Panc1 (cell line): ENCODE measurements at regions not wholly inside any gene's neighbourhood (a gene's known extent, or its start where the extent isn't known, plus 50 kb on each side); places are given as distances from the start of the nearest gene placed in this dataset.
"Not testable (repeated sequence)": the region's sequence is repeated elsewhere in the genome, so short reads cannot be mapped to it uniquely, and the experiment has no call there.

Experiments
- ATAC-seq: fragments of 200-7000 bp; cut with Tn5 transposase; 2 replicates; pipeline ENCODE4 v1.9.1; 2020; ENCODE audit warnings: mild to moderate bottlenecking, moderate library complexity
- BruUV-seq: library from RNA; stranded (reverse); fragments of 400-500 nt; replicated peaks from 2 replicates; lab custom pipeline; 2021; lab: Mats Ljungman, UMichigan
- CTCF ChIA-PET: fragments of 300-600 bp; sonication (Branson Sonifier 250); formaldehyde crosslinking; loops from one replicate; lab custom pipeline; 2022; ENCODE audit warnings: antibody characterized with exemption; lab: Charles Lee
- POLR2A ChIA-PET: fragments of 300-600 bp; sonication (Branson Sonifier 250); formaldehyde crosslinking; loops from one replicate; lab custom pipeline; 2022; ENCODE audit warnings: antibody characterized with exemption; lab: Charles Lee
- DNase-seq: peaks from one replicate; pipeline ENCODE4 v3.0.0-alpha.2; 2010; ENCODE audit warnings: low read depth, low spot score
- H3K27ac ChIP-seq: 2 replicates; pipeline ENCODE4 v1.5.1; 2011; ENCODE audit warnings: mild to moderate bottlenecking, low read length, inconsistent platforms
- H3K27me3 ChIP-seq: fragments of 200-500 bp; sonication (Bioruptor generic); 2 replicates; pipeline ENCODE4 v1.6.0; 2014; ENCODE audit warnings: low read length, inconsistent platforms; ENCODE audit not compliant: control insufficient read depth, insufficient read depth
- H3K36me3 ChIP-seq: fragments of 200-500 bp; sonication (Bioruptor generic); 2 replicates; pipeline ENCODE4 v1.5.1; 2014; ENCODE audit warnings: inconsistent platforms, mild to moderate bottlenecking, low read length, moderate library complexity; ENCODE audit not compliant: control insufficient read depth, insufficient read depth
- H3K4me1 ChIP-seq: 2 replicates; pipeline ENCODE4 v1.5.1; 2011; ENCODE audit warnings: inconsistent platforms, mild to moderate bottlenecking, low read length, moderate library complexity; ENCODE audit not compliant: control insufficient read depth, insufficient read depth
- H3K4me3 ChIP-seq, 2 experiments: 2 replicates each; pipeline ENCODE4 v1.5.1; 2011 to 2012; ENCODE audit warnings: low read depth in 2 of 2, low read length in 2 of 2, mild to moderate bottlenecking in 2 of 2, inconsistent platforms in 1 of 2, moderate library complexity in 1 of 2
- H3K9me3 ChIP-seq: fragments of 200-500 bp; sonication (Bioruptor generic); 2 replicates; pipeline ENCODE4 v1.5.1; 2014; ENCODE audit warnings: low read depth, mild to moderate bottlenecking, inconsistent platforms, low read length, moderate library complexity; ENCODE audit not compliant: control insufficient read depth, insufficient read depth
- CTCF ChIP-seq: fragments of 450-650 bp; IDR thresholded peaks from 2 replicates; pipeline ENCODE4 v1.5.1; 2017; ENCODE audit warnings: mild to moderate bottlenecking
- POLR2AphosphoS5 ChIP-seq: IDR thresholded peaks from 2 replicates; pipeline ENCODE4 v1.6.1; 2012; ENCODE audit warnings: mild to moderate bottlenecking, low read depth, low read length, moderate library complexity
- REST ChIP-seq, 2 experiments: IDR thresholded peaks; 2 replicates each; pipeline ENCODE4 v1.6.1; 2011 to 2012; ENCODE audit warnings: low read depth in 2 of 2, control low read depth in 1 of 2, low read length in 1 of 2, mild to moderate bottlenecking in 1 of 2, moderate library complexity in 1 of 2; ENCODE audit not compliant: insufficient read depth in 1 of 2
- SIN3A ChIP-seq: IDR thresholded peaks from 2 replicates; pipeline ENCODE4 v1.6.1; 2012; ENCODE audit warnings: low read depth, mild to moderate bottlenecking, low read length, moderate library complexity, borderline replicate concordance; ENCODE audit not compliant: insufficient read depth
- TCF7L2 ChIP-seq: IDR thresholded peaks from 2 replicates; pipeline ENCODE4 v1.6.1; 2011; ENCODE audit warnings: mild to moderate bottlenecking, low read depth, low read length, inconsistent platforms
- in situ Hi-C: cut with HindIII; loops from 2 replicates; pipeline ENCODE4 v1.10.0; 2016; ENCODE audit warnings: low sequenced_read_pairs, low pct_unique_long_range_greater_than_20kb
- intact Hi-C: fragments of 100-400 bp; cut with micrococcal nuclease; formaldehyde crosslinking; loops from one replicate; pipeline ENCODE4 v1.10.0; 2022; ENCODE audit not compliant: unreplicated experiment

- H3K27ac ChIP-seq, CTCF ChIA-PET, H3K9me3 ChIP-seq, intact Hi-C loops, POLR2A ChIA-PET, BruUV-seq, DNase-seq, H3K4me3 ChIP-seq, ATAC-seq, H3K36me3 ChIP-seq, in situ Hi-C loops, H3K4me1 ChIP-seq, H3K27me3 ChIP-seq: not testable (repeated sequence)
Measured at GRCh38 chr2:107753806-107754205, 72.9 kb upstream of the RGPD4 start.

- ATAC-seq (no peak), DNase-seq (no peak)
- Histone ChIP-seq H3K36me3 (no peaks in the 10 kb centered on the region), H3K27ac (no peak overlapping the region), H3K4me1 (no peaks in the 10 kb centered on the region), H3K27me3 (no peaks in the 10 kb centered on the region), H3K9me3 (no peaks in the 10 kb centered on the region), H3K4me3 (no peak overlapping the region)
- TF ChIP-seq POLR2AphosphoS5 (no peak), REST (IDR thresholded peaks at IDR 0.05; ENCODE audit: insufficient read depth in 1 of 2, low read depth in 2 of 2, low read length in 1 of 2) (no peak), SIN3A (no peak), CTCF (no peak), TCF7L2 (no peak)
- intact Hi-C loops (no loop called here), in situ Hi-C loops (no loop called here)
- ChIA-PET CTCF (no interaction called here), POLR2A (no interaction called here)
- no TSS peak for BruUV-seq
Measured at GRCh38 chr2:107757223-107757622, 69.5 kb upstream of the RGPD4 start.

- ATAC-seq (no peak), DNase-seq (no peak)
- Histone ChIP-seq H3K36me3 (no peaks in the 10 kb centered on the region), H3K4me3 (no peak overlapping the region), H3K27me3 (no peaks in the 10 kb centered on the region), H3K27ac (no peak overlapping the region), H3K9me3 (no peaks in the 10 kb centered on the region), H3K4me1 (no peaks in the 10 kb centered on the region)
- ChIA-PET POLR2A (interaction anchor here (0.5 kb wide), 1 partner anchor 456 kb away, joined by 3 read pairs; no protein-coding TSS in a partner anchor), CTCF (no interaction called here)
- no TSS peak for BruUV-seq
- in situ Hi-C loops (no loop called here), intact Hi-C loops (no loop called here)
- TF ChIP-seq REST (IDR thresholded peaks at IDR 0.05; ENCODE audit: insufficient read depth in 1 of 2, low read depth in 2 of 2, low read length in 1 of 2) (no peak), POLR2AphosphoS5 (no peak), TCF7L2 (no peak), SIN3A (no peak), CTCF (no peak)
Measured at GRCh38 chr2:107760620-107761364, 65.9 kb upstream of the RGPD4 start.
